Osteocyte (in vitro differentiated cells): ENCODE measurements at regions not wholly inside any gene's neighbourhood (a gene's known extent, or its start where the extent isn't known, plus 50 kb on each side); places are given as distances from the start of the nearest gene placed in this dataset.

Experiments used
- DNase-seq: peaks from one replicate; pipeline ENCODE4 v3.0.0; 2021; ENCODE audit warnings: mixed read lengths; ENCODE audit not compliant: unreplicated experiment; ENCODE audit errors: extremely low spot score
- H3K27ac Mint-ChIP-seq: one replicate; pipeline ENCODE4 v1.8.0; 2021; ENCODE audit warnings: mild to moderate bottlenecking, mixed read lengths; ENCODE audit not compliant: unreplicated experiment
- H3K27me3 Mint-ChIP-seq: one replicate; pipeline ENCODE4 v1.8.0; 2021; ENCODE audit warnings: mixed read lengths; ENCODE audit not compliant: unreplicated experiment
- H3K36me3 Mint-ChIP-seq: one replicate; pipeline ENCODE4 v1.8.0; 2021; ENCODE audit warnings: mixed read lengths; ENCODE audit not compliant: unreplicated experiment
- H3K4me1 Mint-ChIP-seq: one replicate; pipeline ENCODE4 v1.8.0; 2021; ENCODE audit warnings: mixed read lengths; ENCODE audit not compliant: unreplicated experiment
- H3K4me3 Mint-ChIP-seq: one replicate; pipeline ENCODE4 v1.8.0; 2021; ENCODE audit warnings: mild to moderate bottlenecking, moderate library complexity, mixed read lengths; ENCODE audit not compliant: unreplicated experiment
- H3K9me3 Mint-ChIP-seq: one replicate; pipeline ENCODE4 v1.8.0; 2021; ENCODE audit warnings: mixed read lengths; ENCODE audit not compliant: unreplicated experiment
- CTCF ChIP-seq: fragments of 200-600 bp; sonication (generic); IDR thresholded peaks from 2 replicates; pipeline ENCODE4 v1.5.0; 2021; ENCODE audit warnings: antibody characterized with exemption, mild to moderate bottlenecking, moderate library complexity

GRCh38 chr22:49548356-49549202 lies 279.1 kb downstream of the BRD1 start:
- Mint-ChIP-seq H3K4me3 (no peak overlapping the region), H3K27ac (no peak overlapping the region), H3K9me3 (peaks cover 5% of the 10 kb centered on the region)

DNA sequence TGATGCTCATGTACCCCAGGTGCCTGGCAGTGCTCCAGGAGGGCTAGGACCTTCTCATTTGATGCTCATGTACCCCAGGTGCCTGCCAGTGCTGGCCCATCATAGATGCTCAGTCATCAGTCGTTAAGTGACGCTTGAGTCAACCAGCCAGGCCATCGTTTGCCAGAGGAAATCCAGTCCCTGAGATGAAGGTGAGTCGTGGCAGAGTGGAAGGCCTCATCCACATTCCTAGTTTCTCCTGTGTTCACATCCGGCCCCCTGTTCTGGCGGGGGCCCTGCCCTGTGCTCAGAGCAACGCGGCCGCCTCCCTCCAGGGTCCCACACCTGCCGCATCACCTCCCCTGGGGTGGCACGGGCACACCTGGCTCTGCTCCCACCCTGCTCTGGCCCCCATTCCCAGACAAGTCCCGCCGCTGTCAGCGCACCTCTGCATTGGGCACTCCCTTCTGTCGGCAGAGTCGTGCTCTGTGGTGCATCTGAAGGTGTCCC lies 279.9 kb downstream of the BRD1 start:
- H3K4me3 Mint-ChIP-seq = no peak overlapping the region
- no peaks in the 10 kb centered on the region for H3K4me1 Mint-ChIP-seq
- TF ChIP-seq CTCF = no peak
- H3K27ac Mint-ChIP-seq = no peak overlapping the region
- no peaks in the 10 kb centered on the region for H3K27me3 Mint-ChIP-seq
- no peak for DNase-seq
- H3K36me3 Mint-ChIP-seq = no peaks in the 10 kb centered on the region
- peaks cover 5% of the 10 kb centered on the region for H3K9me3 Mint-ChIP-seq

More at GRCh38 chr22:49548356-49549202, 279.1 kb downstream of the BRD1 start:
- Mint-ChIP-seq H3K36me3 (no peaks in the 10 kb centered on the region), H3K27me3 (no peaks in the 10 kb centered on the region), H3K4me1 (no peaks in the 10 kb centered on the region)
- TF ChIP-seq CTCF = no peak
- no peak for DNase-seq

- no peak overlapping the region for H3K4me3 Mint-ChIP-seq
- H3K27ac Mint-ChIP-seq = no peak overlapping the region
- H3K27me3 Mint-ChIP-seq = no peaks in the 10 kb centered on the region
- no peak for TF ChIP-seq CTCF
- no peaks in the 10 kb centered on the region for H3K36me3 Mint-ChIP-seq
- no peak for DNase-seq
- H3K9me3 Mint-ChIP-seq = peaks cover 5% of the 10 kb centered on the region
- H3K4me1 Mint-ChIP-seq = no peaks in the 10 kb centered on the region
These were observed 280.7 kb downstream of the BRD1 start for GRCh38 chr22:49546811-49547585.

- no peaks in the 10 kb centered on the region for H3K27me3 Mint-ChIP-seq
- no peaks in the 10 kb centered on the region for H3K4me1 Mint-ChIP-seq
- no peak overlapping the region for H3K27ac Mint-ChIP-seq
- no peaks in the 10 kb centered on the region for H3K36me3 Mint-ChIP-seq
- DNase-seq = no peak
- H3K4me3 Mint-ChIP-seq = no peak overlapping the region
- peaks cover 4% of the 10 kb centered on the region for H3K9me3 Mint-ChIP-seq
- TF ChIP-seq CTCF = no peak
These were observed 282.1 kb downstream of the BRD1 start for GRCh38 chr22:49545606-49546005.

DNA sequence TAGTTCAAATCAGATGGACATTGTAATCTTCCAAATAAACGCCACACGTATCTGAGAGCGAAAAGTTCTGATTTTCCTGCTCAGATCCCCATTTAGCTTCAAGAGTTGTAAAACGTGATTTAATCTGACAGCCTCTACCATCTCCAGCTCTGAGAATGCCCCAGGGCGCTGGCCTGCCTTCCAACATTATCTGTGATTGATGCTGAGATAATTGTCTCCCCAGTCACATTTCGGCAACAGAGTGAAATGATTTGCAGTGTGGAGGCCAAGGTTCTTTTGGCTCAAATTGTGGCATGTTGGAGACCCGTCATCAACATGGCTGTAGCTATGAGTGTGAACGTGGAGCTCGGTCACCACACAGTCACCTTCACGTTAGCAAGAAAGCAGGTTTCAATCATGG lies 283.4 kb downstream of the BRD1 start:
- no peak for DNase-seq
- Mint-ChIP-seq H3K4me1 (no peaks in the 10 kb centered on the region), H3K9me3 (no peaks in the 10 kb centered on the region), H3K27ac (no peak overlapping the region), H3K36me3 (no peaks in the 10 kb centered on the region), H3K27me3 (peaks cover 3% of the 10 kb centered on the region), H3K4me3 (no peak overlapping the region)
- TF ChIP-seq CTCF = no peak
